Putamen (tissue), 1 donor: ENCODE measurements at regions not wholly inside any gene's neighbourhood (a gene's known extent, or its start where the extent isn't known, plus 50 kb on each side); places are given as distances from the start of the nearest gene placed in this dataset.

Experiments
- DNase-seq: peaks from one replicate; pipeline ENCODE4 v3.0.0-alpha.2; 2016; ENCODE audit warnings: low spot score

DNA sequence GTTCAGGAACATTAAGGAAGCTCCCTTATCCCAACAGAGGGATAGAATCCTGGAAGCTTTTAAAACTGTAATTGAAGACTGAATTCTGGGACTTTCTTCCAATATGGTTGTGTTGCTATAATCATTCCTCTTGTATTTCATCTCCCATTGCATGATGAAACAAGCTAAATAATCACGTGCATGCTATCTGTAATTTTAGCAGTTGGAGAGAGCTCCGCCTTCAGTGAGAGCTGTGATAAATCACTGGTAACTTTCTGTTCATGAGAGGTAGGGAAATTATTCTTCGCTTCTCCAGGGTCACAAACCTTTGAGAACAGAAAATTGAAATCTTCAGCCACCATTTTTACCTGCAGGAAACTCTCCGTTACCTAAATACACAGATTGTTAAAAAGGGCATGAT, 530.2 kb downstream of the HTR7 start:
- DNase-seq = no peak

DNA sequence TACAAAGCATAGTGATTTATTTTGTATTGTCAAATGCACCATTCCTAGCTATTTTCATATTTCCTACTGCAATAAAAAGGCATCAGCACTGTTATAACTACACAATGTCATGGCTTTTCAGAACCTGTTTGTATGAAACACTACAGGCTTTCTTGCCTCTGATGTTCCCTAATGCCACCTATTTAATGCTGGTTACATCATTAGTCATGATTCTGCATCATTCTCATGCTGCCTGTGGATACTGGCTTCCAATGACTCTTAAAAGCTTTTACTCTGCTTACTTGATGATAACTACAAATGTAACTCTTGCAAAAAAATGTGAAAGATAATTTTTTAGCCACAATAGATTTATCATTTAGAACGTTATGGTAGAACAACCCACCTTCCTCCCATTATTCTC, 529.4 kb downstream of the HTR7 start:
- DNase-seq = no peak

DNA sequence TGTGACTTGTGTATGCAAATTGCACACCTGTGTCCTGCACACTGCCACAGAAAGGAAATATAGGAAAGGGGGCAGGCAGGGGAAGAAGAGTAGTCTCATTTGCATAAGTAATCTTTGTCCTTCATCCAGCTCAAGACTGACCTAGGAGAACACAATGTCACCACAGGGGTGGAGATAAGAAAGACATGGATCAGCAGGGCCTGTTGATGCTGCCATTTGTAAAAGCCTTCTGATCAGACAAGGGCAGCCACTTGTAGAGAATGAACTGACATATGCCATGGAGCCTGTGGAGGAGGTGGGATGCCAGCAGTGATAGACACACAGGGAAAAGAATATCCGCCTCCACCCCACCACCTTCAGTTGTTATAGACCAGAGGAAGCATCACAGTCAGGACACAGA, 528.9 kb downstream of the HTR7 start:
- DNase-seq = no peak

DNA sequence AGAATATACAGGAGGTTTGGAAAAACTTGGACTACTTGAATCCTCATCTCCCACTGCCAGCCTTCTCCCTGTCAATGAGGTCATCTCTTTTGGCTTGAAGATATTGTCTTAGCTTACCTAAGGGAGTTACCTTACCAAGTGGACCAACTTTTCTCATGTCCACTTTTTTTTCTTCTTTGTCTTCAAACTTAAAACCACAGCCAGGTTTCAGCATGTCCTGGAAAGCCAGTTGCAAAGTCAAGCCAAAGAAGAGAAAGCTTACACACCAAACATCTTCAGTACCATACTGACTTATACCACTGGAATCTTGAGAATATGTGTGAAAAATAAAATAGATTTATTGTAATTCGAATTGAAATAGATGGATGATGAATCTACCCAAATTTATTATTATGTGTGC, 520.5 kb downstream of the HTR7 start:
- no peak for DNase-seq

DNA sequence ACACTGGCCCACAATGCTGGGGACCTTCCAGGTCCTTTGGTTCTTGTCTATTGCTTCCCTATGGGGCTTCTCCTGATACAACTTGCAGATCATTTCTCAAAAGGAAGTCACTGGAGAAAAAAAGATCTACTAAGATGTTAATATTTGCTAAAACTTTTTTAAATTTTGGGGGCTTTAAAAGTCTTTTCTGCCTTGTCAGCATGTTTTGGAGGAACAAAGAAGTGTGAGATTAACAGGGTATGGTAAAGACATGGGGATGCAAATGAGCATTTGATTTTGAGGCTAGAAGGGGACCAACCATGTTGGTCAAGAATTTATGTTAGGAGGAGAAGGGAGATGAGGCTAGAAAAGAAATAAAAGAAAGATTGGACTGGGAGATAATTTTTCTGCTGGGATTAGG, 515.4 kb downstream of the HTR7 start:
- DNase-seq = no peak

DNA sequence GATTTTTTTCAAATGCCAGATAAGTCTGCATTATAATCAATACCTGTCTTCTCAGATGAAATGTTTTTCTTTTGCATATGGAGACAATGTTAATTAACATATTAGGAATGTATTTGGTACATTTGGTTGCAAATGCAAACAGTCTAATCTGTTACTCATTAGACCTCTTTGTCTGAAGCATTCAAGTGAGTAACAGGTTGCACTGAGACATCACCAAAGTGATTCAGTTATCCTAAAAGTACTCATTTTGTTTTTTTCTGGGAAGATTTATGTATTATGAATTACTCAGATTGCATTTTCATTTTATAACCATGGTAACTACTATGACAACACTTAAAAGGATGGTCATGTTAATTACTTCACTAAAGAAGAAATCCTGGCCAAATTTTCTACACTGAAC, 513.6 kb downstream of the HTR7 start:
- DNase-seq = no peak

DNA sequence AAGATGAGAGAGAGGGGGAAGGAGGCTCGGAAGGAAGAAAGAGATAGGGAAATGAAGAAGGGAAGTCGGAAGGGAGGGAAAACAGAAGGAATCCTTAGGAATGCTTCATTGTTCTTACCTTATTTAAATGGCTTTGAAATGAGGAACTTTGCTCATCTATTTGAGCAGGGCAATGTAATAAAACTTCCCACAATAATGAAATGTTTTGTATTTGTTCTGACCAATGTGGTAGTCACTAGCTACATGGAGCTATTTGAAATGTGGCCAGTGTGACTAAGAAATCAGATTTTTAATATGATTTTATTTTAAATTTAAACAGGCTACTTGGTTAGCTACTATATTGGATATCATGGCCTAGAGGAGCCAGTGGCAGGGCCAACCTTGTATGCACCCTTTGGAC, 510.6 kb downstream of the HTR7 start:
- no peak for DNase-seq

DNA sequence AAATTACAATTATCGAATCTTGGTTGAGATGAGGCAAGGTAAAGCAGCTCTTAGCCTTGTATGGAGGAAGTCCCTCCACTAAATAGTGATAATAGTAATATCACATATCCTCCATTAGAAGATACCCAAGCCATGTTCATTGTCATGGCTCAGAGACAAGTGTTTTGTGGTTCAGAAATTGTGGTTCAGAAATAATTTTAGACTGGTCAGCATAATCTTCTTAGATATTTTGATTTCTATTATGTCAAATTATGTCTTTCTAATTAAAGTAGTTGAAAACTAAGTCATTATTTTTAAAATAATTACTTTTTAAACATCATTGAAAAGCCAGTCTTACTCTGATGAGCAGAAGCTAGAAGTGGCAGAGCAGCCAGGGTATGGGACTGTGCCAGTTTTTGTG, 507.7 kb downstream of the HTR7 start:
- DNase-seq = no peak

DNA sequence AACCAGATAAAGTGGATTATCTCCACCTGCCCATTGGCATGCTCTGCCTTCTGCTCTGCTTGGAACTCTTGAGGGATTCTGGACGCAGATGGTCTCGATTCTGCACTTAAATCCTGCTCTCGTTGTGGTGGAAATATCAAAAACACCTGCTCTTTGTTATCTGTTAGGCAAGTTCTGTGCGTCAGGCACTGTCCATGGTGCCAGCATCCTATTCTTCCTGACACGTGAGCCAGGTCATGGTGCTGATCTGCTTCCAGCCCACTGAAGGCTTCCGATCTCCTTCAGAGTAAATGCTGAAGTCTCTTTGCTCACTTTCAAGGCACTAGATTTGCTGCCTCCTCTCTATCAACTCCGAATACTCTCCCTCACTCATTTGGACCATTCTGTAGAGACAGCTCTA, 505.6 kb downstream of the HTR7 start:
- DNase-seq = no peak

DNA sequence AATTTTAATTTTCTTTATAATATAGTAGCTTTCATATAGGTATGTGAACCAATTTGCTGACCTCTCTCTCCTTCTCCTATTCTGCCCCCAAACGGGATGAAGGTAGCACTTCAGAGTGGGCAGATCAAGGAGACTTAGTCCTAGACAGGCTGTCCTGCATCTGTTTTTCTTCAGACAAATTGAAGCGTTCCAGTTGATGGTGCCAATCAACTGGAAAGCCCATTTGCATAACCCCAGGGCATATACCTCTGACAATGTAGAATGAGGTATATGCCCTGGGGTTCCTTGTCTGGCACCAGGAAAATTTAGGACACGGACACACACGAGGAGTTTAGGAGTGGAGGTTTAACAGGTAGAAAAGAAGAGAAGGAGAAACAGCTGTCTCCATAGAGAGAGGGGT, 502.9 kb downstream of the HTR7 start:
- no peak for DNase-seq

DNA sequence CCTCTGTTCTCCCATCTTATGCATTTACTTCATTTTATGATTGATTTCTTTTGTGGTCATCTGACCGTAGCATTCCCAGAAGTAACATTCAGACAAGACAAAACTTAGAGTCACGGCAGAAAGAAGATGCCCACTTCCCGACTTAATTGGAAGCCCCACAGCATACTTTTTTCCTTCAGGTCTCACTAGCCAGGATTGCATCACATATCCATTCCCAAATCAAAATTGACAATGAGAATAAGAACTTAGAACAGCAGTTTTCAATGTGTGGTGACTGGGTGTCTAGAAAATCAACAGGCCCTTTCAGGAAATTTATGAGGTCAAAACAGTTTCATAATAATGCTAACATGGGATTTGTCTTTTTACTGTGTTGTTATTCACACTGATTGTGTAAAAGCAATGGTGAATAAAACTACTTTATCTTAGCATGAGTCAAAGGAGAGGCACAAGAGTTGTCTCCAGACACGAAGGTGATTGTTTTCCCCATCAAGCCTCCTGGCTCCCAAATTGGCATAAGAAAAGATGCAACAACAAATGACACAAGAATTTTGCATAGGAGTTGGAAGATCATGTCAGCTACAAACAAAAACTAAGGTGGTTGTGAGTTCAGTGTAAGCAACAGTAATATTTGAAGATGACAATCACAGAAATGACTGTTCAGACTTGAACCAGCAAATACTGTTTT, 493.9 kb downstream of the HTR7 start:
- DNase-seq = no peak

DNA sequence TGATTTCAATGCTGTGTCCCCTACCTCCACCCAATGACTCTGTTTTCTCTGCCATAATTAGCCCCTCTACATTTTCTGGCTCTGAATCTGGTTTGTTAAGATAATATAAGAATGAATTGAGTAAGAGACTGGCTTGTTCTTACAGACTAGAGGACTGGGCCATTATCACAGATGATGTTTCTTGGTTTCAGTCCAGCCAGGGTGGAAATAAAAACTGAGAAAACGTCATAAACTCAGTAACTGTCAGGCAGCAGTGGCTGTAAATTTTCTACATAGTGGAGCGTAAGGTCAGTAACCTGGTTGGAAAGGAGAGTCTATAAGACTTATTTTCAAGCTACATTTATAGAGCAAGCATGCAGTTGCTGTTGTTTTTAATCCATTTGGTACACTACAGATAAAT, 485.4 kb downstream of the HTR7 start:
- no peak for DNase-seq

DNA sequence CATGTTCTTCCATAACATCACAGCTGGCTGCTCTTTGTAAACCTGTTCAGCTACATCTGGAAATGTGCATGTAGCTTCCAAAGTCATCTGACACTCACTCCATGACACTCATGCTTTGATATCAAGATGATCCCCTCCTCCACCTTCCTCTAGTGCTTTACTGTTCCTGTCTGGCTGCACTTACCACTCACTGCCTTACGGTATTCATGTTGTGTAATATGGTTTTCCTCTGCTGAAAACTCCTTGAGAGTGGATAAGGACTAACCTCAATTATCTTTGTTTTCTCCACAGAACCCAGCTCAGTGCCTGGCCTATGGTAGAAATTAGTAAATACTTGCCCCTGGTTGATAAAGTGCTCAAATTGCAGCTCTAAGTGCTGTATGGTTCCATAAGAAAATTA, 483.9 kb downstream of the HTR7 start:
- no peak for DNase-seq

DNA sequence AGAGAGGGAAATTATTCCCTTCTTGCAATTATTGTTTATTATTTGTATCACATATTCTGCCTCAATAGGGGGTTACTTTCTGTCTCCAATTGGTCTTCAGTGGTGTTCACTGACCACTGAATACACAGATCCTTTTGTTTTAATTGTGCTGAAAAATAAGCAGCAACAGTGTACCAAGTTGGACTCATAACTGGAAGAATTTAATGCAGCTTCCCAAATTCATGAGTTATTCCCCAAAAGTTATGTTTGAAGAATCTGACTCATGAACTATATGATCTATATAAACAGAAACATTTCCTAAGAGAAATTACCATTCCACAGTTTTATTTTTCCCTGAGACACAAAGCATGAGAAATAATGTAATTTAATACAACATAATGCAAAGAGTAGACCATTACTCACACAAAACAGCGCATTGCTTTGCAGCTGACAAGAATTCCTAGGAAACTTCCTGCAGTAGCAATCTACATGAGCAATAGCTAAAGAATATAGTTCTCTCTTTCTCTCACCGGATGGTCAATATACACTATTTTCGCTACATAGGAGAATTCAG, 479.2 kb downstream of the HTR7 start:
- no peak for DNase-seq

DNA sequence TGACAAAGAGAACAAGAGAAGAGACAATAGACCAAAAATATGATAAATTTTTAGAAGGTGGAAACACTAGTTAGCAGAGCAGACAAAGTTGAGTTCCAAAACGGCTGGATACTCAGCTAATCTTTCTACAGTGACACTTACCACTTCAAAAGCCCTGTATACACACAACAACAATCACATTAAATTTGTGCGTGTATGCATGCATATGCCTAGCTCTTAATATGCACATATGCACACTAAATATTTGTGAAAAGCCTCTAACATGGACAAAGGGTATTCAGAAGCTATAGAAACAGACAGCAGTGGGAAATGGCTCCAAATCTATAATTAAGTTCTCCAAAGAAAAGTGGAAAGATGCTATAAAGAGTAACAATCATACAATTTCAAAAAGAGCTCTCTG, 476.4 kb downstream of the HTR7 start:
- DNase-seq = no peak

DNA sequence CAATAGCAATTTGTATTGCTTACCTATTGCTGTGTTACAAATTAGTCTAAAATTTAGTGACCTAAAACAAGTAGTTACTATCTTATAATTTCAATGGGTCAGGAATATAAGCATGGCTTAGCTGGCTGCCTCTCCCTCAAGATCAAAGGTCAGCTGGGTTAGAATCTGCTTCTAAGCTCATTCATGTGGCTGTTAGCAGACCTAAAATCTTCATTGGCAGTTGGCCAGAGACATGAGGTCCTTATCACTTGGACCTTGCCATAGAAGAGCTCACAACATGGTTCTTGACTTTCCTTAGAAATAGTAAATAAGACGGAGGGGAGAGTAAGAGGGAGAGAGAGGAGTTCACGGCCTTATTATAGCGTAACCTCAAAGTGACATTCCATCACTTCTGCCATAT, 468.0 kb downstream of the HTR7 start:
- no peak for DNase-seq

DNA sequence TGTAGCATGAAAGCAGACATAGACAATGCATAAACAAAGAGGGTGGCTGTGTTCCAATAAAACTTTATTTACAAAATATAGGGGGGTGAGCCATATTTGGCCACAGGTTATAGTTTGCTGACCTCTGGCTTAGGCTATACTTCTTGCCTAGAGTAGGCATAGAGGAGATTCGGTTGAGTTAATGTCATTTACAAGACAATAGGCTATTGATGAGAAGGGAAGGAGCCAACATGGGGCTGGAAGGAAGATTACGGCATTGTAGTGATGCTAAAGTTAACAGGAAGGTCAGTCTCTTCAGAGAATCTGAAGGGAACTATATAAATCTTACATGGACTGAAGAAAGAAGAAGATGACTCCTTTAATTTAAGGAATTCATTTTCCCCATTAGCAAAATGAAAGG, 463.5 kb downstream of the HTR7 start:
- DNase-seq = no peak

DNA sequence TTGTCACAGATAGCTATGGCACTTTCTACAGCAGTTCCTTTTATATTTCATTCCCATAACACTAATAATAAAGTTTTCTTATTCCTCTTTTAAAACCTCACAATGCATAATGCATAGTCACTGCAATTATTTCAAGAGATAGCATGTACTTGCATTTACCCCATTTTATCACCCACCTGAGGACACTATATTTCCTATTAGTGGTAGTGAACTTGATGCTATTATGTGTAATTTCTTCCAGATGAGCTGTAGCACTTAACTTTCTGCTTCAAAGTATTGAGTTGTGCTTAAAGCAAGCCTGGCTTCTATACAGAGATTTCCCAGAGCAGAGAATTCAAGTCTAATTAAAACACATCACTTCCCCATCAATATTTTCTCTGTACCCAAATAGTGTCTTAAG, 461.1 kb downstream of the HTR7 start:
- no peak for DNase-seq

DNA sequence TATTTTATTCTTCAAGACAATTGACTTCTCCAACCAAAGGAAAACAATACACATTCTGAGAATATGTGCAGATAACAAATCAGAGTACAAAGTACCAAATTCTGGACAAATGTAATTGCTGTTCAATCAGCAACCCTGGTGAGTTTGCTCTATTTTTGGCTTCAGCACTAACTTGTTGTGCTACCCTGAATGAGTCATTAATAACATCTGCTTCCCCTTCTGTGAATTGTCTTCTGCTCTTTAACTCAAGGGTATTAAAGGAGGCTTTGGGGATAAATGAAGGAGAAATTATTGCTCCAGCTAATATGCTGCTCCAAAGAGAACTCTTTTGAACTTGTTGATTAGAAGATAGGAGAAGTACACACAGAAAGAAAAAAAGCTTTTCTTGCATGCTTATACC, 459.3 kb downstream of the HTR7 start:
- DNase-seq = no peak

DNA sequence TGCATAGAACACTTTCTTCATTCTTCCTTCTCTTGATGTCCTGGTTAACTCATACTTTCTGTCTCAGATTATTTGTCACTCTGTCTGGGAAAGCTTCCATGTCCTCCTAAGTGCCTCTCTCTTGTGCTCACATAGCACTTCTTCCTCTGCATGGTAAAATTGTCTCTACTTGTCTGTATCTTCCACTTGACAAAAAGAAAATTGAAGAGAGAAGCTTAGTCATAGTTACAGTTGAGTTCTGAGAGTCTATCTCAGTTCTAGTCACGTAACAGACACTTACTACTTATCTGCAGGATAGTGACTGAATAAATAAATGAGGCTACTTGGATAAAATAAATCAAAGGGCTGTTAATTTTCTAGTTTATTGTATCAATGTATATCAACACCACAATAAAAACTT, 458.1 kb downstream of the HTR7 start:
- DNase-seq = no peak

DNA sequence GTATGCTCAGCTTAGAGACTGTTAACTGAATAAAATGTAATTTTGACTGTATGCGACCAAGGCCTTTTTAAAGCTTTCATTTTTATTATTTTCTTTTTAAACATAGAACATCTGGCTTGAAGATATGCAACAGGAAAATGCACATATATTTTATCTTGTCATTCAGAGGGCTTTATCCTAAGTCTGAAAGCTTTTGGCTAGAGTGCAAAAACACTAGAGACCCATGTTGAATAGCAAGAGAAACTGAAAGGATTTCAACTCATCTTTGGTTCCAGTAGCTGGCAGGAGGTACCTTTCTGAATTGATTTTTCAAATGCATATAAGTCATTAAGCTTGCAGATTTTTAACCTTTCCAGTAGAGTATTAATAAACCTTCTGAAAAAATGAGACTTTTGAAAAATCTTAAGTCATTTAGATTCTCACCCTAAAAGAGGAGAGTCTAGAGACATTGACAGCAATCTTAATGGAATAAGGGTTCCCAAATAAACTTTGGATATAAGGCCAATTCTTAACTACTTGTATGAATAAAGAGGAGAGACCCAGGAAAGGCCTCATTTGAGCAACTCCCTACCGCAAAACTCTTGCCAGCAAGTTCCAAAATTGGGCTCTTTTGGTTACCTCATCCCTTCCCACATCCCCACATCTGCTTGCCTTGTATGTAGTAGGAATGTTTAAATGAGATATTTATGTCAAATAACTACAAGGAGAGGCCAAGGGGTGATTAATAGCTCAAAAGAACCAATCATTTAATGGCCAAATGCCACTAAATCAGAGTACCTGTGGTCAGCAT, 454.4 kb downstream of the HTR7 start:
- DNase-seq = no peak

DNA sequence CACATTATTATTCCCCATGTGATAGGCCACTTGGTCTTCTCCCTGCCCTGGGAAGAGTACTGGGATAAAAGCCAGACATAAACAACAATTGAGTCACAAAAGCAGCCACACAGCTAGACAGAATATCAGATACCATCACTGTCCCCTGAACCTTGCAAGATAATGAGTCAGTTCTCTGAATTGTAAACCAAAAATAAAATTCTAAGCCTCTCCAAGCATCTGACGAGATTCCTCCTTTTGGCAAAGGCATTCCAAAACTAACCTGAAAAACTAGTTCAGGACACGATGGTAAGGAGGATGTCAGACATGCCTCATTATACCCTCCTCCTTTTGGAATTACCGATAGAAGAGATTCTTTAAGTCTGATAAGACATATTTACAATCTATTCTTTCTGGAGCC, 450.7 kb downstream of the HTR7 start:
- no peak for DNase-seq

DNA sequence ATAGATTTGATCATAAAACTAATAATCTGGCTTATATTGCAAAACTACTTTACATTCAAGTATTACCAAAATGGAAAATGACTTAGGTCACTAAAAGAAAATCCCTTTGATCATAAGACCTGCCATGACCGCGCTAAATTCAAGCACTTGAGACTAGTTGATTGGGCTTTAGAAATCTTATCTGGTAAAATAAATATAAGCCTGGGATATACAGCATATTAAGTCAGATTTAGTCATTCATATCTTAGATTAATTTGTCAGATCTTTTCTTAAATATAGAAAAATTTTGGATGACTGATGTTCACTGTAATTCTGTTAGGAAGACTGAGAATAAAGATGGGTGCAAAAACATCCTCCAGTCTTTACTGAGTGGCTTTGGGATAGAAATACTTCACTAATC, 450.0 kb downstream of the HTR7 start:
- no peak for DNase-seq

DNA sequence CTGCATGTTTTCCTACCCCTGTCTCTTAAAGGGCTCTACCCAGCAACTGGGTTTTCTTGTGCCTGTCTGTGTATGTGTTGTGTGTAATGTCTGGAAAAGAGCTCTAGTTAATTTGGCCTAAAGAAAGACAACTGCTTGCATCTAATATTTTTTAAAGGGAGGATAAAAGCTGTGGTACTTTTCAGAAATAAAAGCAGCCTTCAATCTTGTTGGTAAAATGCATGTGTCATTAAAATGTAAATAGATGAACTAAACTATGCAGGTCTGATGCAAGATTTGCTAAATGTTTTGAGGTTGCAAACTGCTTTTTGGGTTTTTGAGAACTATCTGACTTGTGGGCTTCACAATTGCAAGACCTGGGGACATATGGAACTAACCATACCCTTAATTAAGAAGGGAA, 445.3 kb downstream of the HTR7 start:
- no peak for DNase-seq
